Sigmoid colon (tissue), 4 donors: ENCODE measurements at regions not wholly inside any gene's neighbourhood (a gene's known extent, or its start where the extent isn't known, plus 50 kb on each side); places are given as distances from the start of the nearest gene placed in this dataset.

ENCODE experiments used
- POLR2A ChIP-seq, 2 donors: fragments of 450-650 bp; IDR thresholded peaks; one replicate each; pipeline ENCODE4 v1.6.1; 2016; ENCODE audit warnings: antibody characterized with exemption in 2 of 2, mild to moderate bottlenecking in 2 of 2, moderate library complexity in 2 of 2
- POLR2AphosphoS5 ChIP-seq, 4 donors: sonication (generic); formaldehyde crosslinking; IDR thresholded peaks; one replicate each; pipeline ENCODE4 v1.6.1; 2017; ENCODE audit warnings: antibody characterized with exemption in 4 of 4
- TF ChIP-seq, protein P1 (sequence below), 4 experiments: fragments of 450-650 bp in 3 of 4; fragments of 200-600 bp in 1 of 4; IDR thresholded peaks; one replicate each; pipeline ENCODE4 v1.5.1; 2016 to 2019; ENCODE audit warnings: antibody characterized with exemption in 4 of 4, mild to moderate bottlenecking in 3 of 4, moderate library complexity in 2 of 4

DNA sequence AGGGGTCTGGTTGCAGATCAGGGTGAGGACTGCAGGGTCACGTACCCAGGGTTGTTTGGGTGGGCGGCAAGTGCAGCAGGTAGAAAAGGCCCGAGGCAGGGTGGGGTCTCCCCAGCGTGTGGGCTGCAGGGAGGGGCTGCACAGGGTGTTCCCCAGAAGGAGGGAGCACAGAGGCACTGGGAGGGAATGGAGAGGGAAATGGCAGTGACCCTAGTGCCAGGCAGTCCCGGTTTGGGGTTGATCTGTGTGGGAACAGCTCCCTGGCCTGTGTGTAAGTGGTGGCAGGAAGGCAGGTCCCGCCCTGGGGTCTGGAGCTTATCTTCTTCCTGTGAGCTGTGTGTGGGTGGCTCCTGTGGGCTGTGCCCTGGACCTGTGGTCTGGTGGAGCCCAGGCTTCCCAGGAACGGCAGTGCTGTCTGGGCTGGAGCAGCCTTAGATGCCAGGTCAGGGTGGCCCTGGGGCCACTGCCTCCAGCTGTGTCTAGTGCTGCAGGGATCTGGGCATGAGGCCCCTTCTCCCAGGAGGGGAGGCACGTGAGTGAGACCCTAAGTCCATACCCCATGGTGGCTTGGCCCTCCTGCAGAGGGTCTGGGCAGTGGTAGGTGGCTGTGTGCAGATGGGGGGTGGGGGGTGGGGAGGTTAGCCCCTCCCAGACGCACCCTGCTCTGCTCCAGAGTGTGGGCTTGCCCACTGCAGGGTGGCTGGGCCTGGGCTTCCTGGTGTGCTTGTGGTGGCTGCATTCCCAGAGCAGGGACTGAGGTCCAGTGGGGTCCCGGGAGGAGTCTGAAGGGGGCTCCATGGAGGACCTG, 363.5 kb downstream of the TMEM121 start:
- TF ChIP-seq POLR2A (IDR thresholded peaks at IDR 0.05) (no peak), POLR2AphosphoS5 (IDR thresholded peaks at IDR 0.05) (no peak)
- TF ChIP-seq, protein P1, sequence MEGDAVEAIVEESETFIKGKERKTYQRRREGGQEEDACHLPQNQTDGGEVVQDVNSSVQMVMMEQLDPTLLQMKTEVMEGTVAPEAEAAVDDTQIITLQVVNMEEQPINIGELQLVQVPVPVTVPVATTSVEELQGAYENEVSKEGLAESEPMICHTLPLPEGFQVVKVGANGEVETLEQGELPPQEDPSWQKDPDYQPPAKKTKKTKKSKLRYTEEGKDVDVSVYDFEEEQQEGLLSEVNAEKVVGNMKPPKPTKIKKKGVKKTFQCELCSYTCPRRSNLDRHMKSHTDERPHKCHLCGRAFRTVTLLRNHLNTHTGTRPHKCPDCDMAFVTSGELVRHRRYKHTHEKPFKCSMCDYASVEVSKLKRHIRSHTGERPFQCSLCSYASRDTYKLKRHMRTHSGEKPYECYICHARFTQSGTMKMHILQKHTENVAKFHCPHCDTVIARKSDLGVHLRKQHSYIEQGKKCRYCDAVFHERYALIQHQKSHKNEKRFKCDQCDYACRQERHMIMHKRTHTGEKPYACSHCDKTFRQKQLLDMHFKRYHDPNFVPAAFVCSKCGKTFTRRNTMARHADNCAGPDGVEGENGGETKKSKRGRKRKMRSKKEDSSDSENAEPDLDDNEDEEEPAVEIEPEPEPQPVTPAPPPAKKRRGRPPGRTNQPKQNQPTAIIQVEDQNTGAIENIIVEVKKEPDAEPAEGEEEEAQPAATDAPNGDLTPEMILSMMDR (IDR thresholded peaks at IDR 0.05) = no peak
